Posterior vena cava (tissue), 2 donors: ENCODE measurements at regions not wholly inside any gene's neighbourhood (a gene's known extent, or its start where the extent isn't known, plus 50 kb on each side); places are given as distances from the start of the nearest gene placed in this dataset.
"Not testable (repeated sequence)": the region's sequence is repeated elsewhere in the genome, so short reads cannot be mapped to it uniquely, and the experiment has no call there.

Source experiments
- DNase-seq: peaks from one replicate; pipeline ENCODE4 v3.0.0-alpha.2; 2020; ENCODE audit warnings: low spot score
- intact Hi-C, 2 donors: fragments of 100-400 bp; cut with DNase I; formaldehyde crosslinking; loops; one replicate each; pipeline versions ENCODE4 v1.14.1 to v1.14.2; 2022 to 2023
- donor health status: DM: yes; HTN: yes; CAD: no.
- donor health status: DM: yes; HTN: yes; CAD: no.

DNA sequence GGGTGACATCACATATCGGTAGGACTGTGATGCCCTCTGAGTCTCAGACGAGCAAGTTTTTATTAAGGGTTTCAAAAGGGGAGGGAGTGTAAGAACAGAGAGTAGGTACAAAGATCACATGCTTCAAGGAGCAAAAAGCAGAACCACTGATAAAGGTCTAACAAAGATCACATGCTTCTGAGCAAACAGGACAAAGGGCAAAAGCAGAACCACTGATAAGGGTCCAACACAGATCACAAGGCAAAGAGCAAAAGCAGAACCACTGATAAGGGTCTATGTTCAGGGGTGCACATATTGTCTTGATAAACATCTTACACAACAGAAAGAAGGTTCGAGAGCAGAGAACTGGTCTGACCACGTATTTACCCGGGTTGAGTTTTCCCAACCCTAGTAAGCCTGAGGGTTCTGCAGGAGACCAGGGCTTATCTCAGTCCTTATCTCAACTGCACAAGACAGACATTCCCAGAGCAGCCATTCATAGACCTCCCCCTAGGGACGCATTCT, 604.2 kb upstream of the GYPC start:
- DNase-seq, result not testable (repeated sequence)
- intact Hi-C loops, result loop anchor here in 1 of 2 donors (5.0 kb wide), 1 partner anchor 716 kb away; no protein-coding TSS in a partner anchor

DNA sequence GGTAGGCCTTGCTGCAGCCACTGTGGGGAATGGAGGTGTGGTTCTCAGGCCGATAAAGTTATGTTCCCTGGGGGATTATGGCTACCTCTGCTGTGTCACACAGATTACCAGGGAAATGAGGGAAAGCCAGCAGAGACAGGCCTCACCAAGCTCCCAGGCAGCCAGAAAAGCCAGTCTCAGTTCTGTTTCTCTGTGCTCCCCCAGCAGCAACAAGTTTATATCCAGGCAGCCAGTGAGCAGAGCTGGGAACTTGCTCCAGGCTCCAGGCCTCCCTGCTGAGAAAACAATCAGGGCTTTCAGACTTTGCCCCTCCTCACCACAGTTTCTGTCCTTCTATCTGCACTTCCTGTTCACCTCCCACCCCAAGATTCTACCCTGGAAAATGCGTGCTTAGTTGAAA, 596.6 kb upstream of the GYPC start:
- no peak for DNase-seq

DNA sequence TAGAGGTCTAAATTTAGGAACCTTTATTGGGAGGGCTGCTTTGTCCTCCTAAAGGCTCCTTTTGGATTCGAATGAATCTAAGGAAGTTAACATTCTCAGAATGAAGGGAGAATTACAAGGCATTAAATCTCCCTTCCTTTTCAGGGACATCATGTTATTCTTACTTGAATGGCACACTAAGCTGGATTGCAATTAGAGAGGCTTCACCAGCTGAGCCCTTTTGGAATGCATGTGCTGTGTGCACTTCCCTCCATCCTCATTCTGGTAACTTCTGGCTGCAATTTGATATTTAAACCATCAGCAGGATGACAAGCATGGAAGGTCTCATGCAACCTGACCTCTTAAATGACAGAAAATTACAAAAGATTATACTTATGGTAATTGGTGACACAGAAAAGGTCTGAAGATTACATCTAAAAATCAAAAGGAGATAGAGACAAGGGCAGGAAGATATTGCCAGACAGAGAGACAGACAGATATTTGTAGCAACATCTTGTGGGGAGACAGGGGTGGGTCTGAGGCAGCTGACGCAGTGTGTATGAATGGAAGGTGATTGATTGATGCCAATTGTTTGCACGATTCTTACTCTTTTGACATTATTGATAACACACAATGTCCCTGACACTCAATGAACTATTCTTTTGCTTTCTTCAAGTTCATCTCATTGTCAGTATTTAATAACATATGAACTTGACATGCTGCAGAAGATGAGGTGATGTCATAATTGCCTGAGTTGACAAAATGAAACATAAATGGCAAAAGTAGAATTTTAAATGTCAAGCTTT, 570.8 kb upstream of the GYPC start:
- intact Hi-C loops, result no loop called here
- no peak for DNase-seq

More for the DNA sequence above, 596.6 kb upstream of the GYPC start:
- intact Hi-C loops, result no loop called here

DNA sequence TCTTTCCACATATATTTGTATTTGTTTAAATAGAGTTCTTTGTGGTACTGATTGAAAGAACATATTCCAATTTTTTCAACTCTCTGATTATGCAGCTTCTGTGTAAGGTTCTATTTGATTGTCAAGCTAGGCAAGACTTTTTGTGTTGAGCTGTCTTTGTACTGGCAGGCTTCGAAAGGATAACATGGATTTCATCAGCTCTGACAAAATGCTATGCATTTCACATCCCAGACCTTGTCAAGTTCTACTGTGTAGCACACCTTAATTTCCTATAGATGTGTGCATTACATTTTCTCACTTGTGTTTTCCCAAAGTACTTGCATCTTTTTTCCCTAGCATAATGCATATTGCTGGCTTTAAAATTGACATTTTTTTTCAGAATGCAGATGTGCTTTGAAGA, 555.0 kb upstream of the GYPC start:
- intact Hi-C loops, result no loop called here
- no peak for DNase-seq

DNA sequence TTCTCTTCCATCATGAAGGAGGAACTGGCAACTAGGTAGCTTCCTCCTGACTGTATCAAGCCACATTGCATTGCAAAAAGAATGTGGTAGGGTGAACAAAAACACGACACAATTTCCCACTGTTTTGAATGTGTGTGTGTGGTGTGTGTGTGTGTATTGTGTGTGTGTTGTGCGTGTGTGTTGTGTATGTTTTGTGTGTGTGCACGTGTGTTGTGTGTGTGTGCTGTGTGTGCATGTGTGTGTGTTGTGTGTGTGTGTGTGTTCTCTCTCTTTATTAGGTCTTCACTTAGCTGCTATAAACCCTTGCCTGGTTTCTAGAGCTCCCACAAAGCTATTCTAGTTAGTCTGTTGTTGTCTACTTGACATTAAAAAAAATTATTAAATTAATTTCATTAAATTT, 550.0 kb upstream of the GYPC start:
- intact Hi-C loops, result no loop called here
- DNase-seq, result no peak

DNA sequence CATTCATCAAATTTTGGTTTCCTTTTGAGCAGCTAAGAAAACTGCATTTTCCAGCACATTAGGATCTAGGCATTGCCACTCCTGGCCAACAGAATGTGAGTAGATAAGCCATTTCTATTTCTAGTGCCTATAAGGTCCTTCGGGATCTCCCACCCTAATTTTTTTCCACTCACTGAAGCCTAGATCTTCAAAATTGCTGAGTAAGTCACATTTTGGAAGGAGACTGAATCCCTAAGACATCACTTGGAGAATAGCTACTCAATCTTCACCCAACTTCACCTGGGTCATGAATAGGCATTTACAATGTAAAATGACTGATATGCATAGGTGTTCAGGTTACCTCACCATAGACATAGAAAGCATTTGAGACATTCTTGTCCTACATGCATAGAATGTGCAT, 548.1 kb upstream of the GYPC start:
- intact Hi-C loops, result no loop called here
- no peak for DNase-seq

DNA sequence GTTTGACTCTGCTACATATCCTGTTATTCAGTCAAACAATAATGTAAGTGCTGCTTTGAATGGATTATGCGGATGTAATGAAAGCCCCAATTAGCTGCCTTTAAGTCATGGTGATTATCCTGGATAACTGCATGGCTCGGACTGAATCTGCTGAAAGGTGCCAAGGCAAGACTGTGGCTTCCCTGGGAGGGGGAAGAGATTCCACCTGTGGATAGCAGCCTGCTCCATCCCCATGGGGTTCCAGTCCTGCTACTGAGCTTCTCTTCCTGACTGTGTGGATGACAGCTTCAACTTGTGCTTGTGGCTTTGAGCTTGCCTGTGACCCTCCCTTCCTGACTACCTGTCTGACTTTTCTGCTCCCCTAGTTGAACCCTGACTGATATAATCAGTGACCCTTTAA, 540.0 kb upstream of the GYPC start:
- intact Hi-C loops, result no loop called here

DNA sequence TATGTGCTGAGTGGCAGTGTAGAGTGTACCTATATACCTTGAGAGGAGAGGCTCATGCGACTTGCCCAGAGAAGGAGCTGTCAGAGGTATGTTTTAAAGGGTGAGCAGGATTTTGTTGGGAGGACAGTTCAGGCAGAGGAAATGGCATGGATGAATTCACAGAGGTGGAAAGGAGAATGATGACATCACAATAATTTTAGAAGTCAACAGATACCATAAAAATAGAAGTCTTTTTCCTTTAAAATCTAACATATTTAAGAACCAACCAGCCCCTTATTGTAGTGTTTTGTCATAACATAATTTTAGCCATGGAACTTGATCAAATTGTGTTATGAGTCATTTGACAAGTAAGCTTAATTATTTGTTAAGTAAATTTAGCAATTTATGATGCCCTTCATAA, 538.1 kb upstream of the GYPC start:
- no peak for DNase-seq
- intact Hi-C loops, result no loop called here

More for the DNA sequence above, 540.0 kb upstream of the GYPC start:
- no peak for DNase-seq

DNA sequence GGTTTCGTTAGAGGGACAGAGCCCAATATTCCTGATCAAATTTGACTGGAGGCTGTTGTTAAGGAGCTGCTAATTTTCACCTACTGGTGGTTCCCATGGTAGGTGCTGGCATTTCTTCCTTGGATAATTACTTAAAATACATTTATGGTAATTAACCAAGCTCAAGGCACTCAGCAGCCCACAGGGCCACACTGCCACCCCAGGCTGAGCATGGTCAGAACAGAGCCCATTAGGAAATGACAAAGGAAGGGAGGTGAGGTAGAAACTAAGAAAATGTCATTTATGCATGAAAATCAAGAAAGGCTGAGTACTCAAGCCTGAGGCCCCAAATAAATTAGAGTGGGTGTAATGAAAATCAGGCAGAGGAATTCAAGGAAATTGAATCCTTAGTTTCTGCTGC, 510.2 kb upstream of the GYPC start:
- intact Hi-C loops, result no loop called here
- no peak for DNase-seq

DNA sequence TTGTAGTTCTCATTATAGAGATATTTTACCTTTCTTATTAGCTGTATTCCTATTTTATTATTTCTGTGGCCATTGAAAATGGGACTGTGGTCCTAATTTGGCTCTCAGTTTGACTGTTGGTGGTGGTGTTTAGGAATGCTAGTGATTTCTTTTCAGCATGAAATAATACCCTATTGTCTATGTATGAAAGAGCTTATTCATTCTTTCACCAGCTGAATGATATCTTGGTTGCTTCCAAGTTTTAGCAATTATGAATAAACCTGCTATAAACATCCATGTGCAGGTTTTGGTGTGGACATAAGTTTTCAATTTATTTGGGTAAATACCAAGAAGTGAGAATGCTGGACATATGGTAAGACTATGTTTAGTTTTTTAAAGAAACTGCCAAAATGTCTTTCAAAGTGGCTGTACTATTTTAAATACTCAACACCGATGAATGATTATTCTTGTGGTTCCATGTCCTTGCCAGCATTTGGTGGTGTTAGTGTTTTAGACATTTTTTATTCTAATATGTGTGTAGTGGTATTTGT, 501.6 kb upstream of the GYPC start:
- intact Hi-C loops, result no loop called here
- no peak for DNase-seq

DNA sequence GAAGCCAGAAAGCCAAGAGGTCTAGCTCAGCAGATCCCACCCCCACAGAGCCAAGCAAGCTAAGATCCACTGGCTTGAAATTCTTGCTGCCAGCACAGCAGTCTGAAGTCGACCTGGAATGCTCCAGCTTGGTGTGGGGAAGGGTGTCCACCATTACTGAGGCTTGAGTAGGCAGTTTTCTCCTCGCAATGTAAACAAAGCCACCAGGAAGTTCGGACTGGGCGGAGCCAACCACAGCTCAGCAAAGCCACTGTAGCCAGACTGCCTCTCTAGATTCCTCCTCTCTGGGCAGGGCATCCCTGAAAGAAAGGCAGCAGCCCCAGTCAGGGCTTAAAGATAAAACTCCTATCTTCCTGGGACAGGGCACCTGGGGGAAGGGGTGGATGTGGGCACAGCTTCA, 495.0 kb upstream of the GYPC start:
- DNase-seq, intact Hi-C loops: not testable (repeated sequence)

DNA sequence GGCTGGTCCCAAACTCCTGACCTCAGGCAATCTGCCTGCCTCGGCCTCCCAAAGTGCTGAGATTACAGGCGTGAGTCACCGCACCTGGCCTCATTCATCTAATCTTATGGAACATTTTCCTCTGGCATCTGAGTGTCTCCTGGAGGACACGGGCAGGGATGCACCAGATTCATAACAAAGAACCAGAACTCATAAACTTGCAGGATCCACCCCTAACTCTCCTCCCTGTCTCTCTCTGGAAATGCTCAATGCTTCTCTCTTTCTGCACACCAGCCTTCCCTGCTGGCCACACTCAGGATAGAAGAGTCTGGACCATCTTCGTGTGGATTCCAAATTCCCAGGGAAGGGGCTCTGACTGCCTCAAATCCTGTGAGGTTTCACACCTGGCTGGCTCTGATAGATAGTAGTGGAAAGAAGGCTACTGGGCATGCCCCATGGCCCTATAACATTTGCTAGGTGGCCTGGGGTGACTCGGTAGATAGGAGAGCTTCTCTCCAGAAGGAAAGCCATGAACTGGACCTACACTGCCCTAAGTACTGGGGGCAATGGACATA, 483.2 kb upstream of the GYPC start:
- no peak for DNase-seq
- intact Hi-C loops, result no loop called here

DNA sequence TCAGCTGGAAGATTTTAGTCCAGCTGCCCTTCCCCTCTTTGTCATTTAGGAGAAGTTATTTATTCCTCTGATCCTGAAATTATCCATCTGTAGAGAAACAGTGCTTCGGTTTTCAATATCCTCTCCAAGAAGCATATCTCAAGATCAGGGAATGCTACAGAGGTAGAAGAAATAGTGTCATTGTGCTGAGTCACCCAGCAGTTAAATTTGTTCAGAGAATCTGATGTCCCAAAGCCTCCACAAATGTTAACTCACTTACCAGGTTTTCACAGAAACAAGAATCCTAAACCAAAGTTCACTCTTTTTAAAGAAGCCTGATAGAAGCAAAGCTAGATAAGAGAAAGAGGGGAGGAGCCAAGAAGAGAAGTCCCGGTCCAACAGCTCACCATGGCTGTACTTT, 480.7 kb upstream of the GYPC start:
- DNase-seq, result no peak
- intact Hi-C loops, result no loop called here

DNA sequence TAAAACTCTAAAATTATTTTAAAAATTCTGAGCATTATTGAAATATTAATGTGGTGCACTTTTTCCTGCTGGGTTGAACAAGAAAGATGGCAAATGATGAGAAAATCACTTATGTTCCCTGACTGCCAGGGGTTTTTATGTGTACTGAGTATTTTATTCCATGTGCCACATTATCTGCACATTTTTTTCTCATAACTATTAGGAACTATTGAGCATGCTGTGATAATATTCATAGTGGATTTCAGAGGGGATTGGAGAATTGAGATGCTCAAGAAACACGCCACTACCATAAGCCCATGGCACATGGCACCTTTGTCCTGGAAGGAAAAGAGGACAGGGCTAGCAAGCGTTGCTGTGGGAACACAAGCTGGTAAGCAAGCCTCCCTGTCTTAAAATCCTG, 478.5 kb upstream of the GYPC start:
- intact Hi-C loops, result no loop called here

DNA sequence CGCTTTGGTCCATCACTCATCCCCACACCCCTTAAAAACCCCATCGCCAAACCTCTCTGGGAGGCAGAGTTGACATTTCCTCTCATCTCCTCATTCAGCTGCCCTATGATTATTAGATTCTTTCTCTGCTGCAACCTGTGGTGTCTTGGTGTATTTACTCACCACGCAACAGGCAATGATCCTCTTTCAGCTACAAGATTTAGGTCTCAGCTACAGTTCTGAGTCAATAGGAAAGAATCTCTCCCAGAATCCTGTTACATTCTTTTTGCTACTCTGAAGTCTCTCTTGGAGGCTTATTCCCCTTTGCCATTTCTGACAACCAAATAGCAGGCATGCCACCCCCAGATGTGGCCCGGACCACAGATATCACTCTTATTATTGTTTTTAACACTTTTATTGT, 468.3 kb upstream of the GYPC start:
- intact Hi-C loops, result no loop called here
- no peak for DNase-seq

More for the DNA sequence above, 478.5 kb upstream of the GYPC start:
- DNase-seq, result no peak

DNA sequence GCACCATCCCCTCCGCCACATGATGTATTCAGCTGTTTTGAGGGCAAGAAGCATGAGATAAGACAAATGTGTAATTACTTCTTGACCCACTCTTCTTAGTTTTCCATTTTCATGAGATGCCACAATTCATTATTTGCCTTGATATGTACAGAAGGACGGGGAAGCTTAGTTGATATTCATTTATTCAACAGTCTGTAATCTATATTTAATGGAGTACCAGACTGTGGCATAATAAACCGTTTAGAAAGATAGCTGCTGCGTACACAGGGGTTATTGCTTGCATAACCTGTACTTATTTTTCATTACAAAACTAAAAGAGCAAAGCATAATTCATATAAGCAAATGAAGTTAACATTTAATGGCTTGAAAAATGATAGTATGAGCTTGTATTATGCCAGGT, 466.4 kb upstream of the GYPC start:
- intact Hi-C loops, result no loop called here

DNA sequence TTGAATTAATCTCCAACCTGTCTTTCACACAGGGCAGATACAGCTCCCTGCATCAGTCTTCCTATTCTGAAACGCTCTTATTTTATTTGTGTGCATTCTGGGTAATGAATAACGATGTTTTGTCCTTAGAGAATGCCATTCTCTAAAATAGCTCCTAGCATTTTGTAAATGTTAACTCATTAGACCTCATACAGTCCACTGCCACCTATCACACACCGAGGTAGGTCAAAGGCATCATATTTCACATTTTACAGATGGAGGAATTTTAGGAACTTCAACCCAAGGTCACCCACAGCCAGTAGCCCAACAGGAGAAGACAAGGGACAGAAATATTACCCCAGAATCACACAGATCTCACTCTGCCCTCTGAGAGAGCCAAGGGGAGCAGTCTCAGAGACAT, 455.4 kb upstream of the GYPC start:
- no peak for DNase-seq
- intact Hi-C loops, result no loop called here

More for the DNA sequence above, 466.4 kb upstream of the GYPC start:
- no peak for DNase-seq

DNA sequence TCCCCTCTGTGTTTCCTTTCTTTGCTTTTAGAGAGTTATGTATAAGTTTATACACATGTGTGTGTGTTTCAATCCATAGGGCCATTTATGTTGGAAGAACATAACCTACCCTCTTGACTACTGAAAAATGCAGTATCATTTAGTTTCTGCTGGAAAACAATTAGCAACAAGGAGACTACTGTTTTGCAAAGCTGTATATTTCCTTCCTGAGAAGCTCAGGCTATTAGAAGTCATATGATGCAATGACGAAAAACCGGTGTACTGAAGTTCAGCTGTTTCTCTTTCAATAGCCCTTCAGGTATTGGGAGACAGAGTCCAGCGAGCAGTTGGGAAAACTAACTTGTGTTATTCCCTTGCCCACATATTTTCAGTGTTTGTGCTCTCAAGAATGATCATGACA, 447.7 kb upstream of the GYPC start:
- intact Hi-C loops, result no loop called here
- DNase-seq, result no peak

DNA sequence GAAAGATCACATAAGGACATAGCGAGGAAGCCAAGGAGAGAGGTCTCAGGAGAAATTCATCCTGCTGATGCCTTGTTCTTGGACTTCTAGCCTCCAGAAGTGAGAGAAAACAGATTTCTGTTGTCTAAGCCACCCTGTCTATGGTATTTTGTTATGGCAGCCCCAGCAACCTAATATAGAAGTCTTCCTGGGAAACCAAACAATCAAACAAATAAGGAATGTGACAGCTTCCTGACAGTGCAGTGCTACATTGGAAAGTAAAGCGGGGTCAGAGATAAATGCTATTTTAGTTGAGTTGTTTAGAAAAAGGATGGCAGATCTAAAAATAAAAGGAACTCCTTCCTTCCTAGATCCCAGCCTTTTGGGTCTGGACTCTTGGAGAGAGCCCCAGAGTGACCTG, 443.2 kb upstream of the GYPC start:
- no peak for DNase-seq

DNA sequence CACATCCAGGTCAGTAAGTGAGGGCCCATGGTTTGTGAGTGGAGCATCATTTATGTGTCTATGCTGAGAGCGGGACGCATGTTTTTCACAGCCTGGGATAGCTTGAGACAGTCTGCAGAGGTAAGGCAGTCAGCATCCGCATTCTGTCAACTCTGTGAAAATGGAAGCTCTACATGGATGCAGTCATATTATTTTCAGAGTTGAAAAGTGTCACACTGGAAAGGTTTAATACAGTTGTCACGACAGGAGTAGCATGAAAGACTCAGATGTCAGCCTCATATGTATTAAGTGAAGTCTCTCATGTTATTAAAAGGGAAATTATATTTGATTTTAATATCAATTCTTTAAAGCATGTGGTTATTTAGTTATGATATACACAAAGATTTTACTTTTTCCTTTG, 436.9 kb upstream of the GYPC start:
- intact Hi-C loops, result no loop called here

More for the DNA sequence above, 443.2 kb upstream of the GYPC start:
- intact Hi-C loops, result no loop called here

DNA sequence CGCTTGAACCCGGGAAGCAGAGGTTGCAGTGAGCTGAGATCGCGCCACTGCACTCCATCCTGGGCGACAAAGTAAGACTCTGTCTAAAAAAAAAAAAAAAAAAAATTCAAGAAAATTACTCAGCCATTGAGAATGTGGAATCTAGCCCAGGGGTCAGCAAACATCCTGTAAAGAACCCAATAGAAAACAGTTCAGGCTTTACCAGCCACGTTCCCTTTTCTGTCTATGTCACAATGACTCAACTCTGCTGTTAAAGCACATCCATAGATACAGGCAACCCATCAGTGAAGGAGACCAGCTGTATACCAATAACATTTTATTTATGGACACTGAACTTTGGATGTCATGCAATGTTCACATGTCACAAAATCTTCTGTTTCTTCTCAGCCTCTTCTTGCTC, 435.6 kb upstream of the GYPC start:
- intact Hi-C loops, result no loop called here
- DNase-seq, result no peak

More for the DNA sequence above, 436.9 kb upstream of the GYPC start:
- no peak for DNase-seq
